BE2C (cell line): ENCODE measurements at regions not wholly inside any gene's neighbourhood (a gene's known extent, or its start where the extent isn't known, plus 50 kb on each side); places are given as distances from the start of the nearest gene placed in this dataset.

Experiments used
- DNase-seq: peaks from one replicate; pipeline ENCODE4 v3.0.0-alpha.2; 2020
- H3K27me3 ChIP-seq: fragments of 250-450 bp; sonication (Bioruptor Pico); 2 replicates; pipeline ENCODE4 v1.5.1; 2020; ENCODE audit warnings: mild to moderate bottlenecking
- H3K36me3 ChIP-seq: fragments of 250-450 bp; sonication (Bioruptor Pico); 2 replicates; pipeline ENCODE4 v1.5.1; 2020; ENCODE audit warnings: mild to moderate bottlenecking
- H3K4me1 ChIP-seq: fragments of 250-450 bp; sonication (Bioruptor Pico); 2 replicates; pipeline ENCODE4 v1.5.1; 2020
- H3K4me3 ChIP-seq: 2 replicates; pipeline ENCODE4 v1.5.1; 2011; ENCODE audit warnings: low read depth, low read length
- H3K9me3 ChIP-seq: fragments of 250-450 bp; sonication (Bioruptor Pico); 2 replicates; pipeline ENCODE4 v1.5.1; 2020
- TF ChIP-seq, protein P1 (sequence below): IDR thresholded peaks from 2 replicates; pipeline ENCODE4 v1.5.1; 2012; ENCODE audit warnings: mild to moderate bottlenecking, low read depth, low read length

DNA sequence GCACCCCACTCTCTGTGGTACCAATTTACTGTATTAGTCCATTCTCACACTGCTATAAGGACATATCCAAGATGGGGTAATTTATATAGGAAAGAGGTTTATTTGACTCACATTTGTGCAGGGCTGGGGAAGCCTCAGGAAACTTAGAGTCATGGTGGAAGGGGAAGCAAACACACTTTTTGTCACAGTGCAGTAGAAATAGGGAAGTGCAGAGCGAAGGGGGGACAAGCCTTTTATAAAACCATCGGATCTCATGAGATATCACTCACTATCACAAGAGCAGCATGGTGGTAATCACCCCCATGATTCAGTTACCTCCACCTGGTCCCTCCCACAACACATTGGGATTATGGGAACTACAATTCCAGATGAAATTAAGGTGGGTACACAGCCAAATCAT is 766.9 kb upstream of the PCDH10 start:
- Histone ChIP-seq H3K4me1 (no peaks in the 10 kb centered on the region; the same call in 1 of the 2 replicates), H3K4me3 (no peak overlapping the region), H3K9me3 (no peaks in the 10 kb centered on the region), H3K27me3 (no peaks in the 10 kb centered on the region), H3K36me3 (no peaks in the 10 kb centered on the region)
- DNase-seq = no peak
- TF ChIP-seq, protein P1, sequence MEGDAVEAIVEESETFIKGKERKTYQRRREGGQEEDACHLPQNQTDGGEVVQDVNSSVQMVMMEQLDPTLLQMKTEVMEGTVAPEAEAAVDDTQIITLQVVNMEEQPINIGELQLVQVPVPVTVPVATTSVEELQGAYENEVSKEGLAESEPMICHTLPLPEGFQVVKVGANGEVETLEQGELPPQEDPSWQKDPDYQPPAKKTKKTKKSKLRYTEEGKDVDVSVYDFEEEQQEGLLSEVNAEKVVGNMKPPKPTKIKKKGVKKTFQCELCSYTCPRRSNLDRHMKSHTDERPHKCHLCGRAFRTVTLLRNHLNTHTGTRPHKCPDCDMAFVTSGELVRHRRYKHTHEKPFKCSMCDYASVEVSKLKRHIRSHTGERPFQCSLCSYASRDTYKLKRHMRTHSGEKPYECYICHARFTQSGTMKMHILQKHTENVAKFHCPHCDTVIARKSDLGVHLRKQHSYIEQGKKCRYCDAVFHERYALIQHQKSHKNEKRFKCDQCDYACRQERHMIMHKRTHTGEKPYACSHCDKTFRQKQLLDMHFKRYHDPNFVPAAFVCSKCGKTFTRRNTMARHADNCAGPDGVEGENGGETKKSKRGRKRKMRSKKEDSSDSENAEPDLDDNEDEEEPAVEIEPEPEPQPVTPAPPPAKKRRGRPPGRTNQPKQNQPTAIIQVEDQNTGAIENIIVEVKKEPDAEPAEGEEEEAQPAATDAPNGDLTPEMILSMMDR = no peak

DNA sequence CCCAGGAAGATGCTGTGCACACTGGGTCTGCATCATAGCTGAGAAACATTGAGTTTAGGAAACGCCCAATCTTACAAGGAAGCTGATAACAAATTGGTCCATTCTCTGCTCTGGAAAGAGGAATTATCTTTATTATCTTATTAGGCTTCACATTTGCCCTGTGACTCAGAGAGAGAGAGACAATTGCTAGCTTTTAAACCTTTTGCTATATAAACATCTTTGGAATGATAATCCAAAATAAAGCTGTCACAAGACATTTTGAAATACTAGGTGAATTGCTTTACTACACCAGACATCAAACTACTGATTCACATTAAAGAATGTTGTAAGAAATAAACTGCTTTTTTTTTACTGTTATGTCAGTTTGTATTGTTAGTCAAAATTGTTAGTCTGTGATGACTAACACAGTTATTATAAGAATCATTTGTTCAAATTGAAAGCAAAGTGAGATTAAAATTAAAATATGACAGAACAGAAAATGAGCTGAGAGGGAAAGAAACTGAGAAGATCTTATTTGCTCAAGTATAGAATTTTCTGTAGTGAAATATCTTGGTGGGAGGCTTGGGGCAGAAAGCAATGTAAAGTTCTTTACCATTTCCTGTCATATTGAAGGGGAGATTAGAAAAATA is 765.4 kb upstream of the PCDH10 start:
- TF ChIP-seq, protein P1 = no peak
- Histone ChIP-seq H3K4me1 (no peaks in the 10 kb centered on the region; the same call in 1 of the 2 replicates), H3K9me3 (no peaks in the 10 kb centered on the region), H3K27me3 (no peaks in the 10 kb centered on the region), H3K36me3 (no peaks in the 10 kb centered on the region), H3K4me3 (no peak overlapping the region)
- DNase-seq = no peak

DNA sequence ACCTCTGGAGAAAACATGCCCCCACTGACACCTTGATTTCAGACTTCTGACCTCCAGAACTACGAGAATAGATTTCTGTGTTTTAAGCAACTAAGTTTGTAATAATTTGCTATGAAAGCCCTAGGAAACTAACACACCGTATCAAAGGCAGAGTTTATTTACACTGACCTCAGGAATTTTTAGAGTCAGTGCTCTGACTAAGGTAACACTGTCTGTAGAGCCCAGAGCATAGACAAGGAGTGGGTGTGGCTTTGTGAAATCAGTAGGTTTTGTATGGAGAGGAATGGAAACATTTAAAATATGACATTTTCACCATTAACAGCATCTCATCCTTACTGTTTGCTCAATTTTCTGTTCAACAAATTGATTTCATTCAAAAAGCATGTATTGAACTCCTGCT is 764.4 kb upstream of the PCDH10 start:
- no peaks in the 10 kb centered on the region for H3K36me3 ChIP-seq
- H3K27me3 ChIP-seq = no peaks in the 10 kb centered on the region
- no peak for DNase-seq
- no peaks in the 10 kb centered on the region for H3K9me3 ChIP-seq
- H3K4me3 ChIP-seq = no peak overlapping the region
- TF ChIP-seq, protein P1 = no peak
- H3K4me1 ChIP-seq = no peaks in the 10 kb centered on the region; the same call in 1 of the 2 replicates

DNA sequence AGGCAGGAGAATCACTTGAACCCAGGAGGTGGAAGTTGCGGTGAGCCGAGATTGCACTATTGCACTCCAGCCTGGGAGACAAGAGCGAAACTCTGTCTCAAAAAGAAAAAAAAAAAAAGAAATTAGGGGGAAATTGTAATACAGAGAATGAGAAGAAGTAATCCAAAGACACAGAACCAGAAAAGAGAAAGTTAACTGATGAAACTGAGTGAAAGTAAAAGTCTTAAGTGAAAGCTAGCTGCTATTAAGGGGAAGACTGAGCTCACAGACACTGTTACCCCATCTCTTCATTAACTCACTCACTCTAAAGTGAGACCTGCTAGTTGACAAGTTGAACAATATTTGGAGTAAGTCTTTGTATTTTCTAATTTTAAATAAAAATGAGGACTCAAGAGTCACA is 763.0 kb upstream of the PCDH10 start:
- Histone ChIP-seq H3K9me3 (no peaks in the 10 kb centered on the region), H3K4me1 (no peaks in the 10 kb centered on the region; the same call in 1 of the 2 replicates), H3K27me3 (no peaks in the 10 kb centered on the region), H3K36me3 (no peaks in the 10 kb centered on the region), H3K4me3 (no peak overlapping the region)
- DNase-seq = no peak
- TF ChIP-seq, protein P1 = no peak

DNA sequence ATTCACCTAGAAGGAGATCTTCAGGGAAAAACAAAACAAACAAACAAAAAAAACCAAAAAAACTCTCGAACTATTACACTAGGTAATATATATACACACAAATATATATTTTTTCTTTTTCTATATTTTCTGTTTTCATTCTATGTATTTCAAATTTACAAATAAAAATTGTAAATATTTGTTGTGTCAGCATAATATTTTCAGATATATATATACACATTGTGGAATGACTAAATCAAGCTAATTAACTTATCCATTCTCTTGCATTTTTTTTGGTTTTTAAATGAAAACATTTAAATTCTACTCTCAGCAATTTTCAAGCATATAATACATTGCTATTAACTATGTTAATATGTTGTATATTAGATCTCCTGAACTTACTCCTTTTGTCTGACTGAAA is 762.0 kb upstream of the PCDH10 start:
- Histone ChIP-seq H3K27me3 (no peaks in the 10 kb centered on the region), H3K4me1 (no peaks in the 10 kb centered on the region; the same call in 1 of the 2 replicates), H3K36me3 (no peaks in the 10 kb centered on the region), H3K9me3 (no peaks in the 10 kb centered on the region), H3K4me3 (no peak overlapping the region)
- TF ChIP-seq, protein P1 = no peak
- no peak for DNase-seq

DNA sequence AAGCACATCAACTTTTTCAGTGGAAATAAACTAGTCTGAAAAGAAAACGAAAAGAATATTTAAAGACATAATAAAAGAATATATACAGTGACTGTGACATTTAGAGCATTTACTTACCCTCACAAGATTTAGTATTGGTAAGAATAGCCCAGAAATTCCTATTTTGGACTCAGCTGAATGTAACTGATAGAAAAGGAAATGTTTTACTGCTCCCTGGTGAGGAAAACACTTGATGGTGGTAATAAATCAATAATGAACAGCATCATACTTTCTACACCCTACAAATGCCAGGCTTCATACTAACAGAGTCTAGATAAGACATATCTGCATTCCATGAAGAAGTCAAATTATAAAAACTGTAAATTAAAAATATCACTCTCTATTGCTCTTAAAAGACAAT is 753.5 kb upstream of the PCDH10 start:
- Histone ChIP-seq H3K9me3 (no peaks in the 10 kb centered on the region), H3K4me1 (no peaks in the 10 kb centered on the region), H3K4me3 (no peak overlapping the region), H3K36me3 (no peaks in the 10 kb centered on the region), H3K27me3 (no peaks in the 10 kb centered on the region)
- TF ChIP-seq, protein P1 = no peak
- no peak for DNase-seq
